SK-N-SH (cell line): ENCODE measurements at regions not wholly inside any gene's neighbourhood (a gene's known extent, or its start where the extent isn't known, plus 50 kb on each side); places are given as distances from the start of the nearest gene placed in this dataset.

Source experiments
- CTCF ChIA-PET: fragments of 300-600, 350-600 bp; formaldehyde crosslinking; extraction: SDS; loops from one replicate; lab custom pipeline; 2021; lab: Yijun Ruan, JAX
- POLR2A ChIA-PET: fragments of 350-600 bp; sonication (Branson Sonifier 250); formaldehyde crosslinking; extraction: SDS; loops from one replicate; lab custom pipeline; 2020; ENCODE audit warnings: antibody characterized with exemption, inconsistent platforms; lab: Yijun Ruan, JAX
- DNase-seq: peaks from one replicate; pipeline ENCODE4 v3.0.0; 2012
- H2AFZ ChIP-seq: fragments of 200-600 bp; sonication (generic); 2 replicates; pipeline ENCODE4 v1.8.1; 2016; ENCODE audit warnings: antibody characterized with exemption, mild to moderate bottlenecking, low read depth
- H3F3A ChIP-seq: fragments of 200-600 bp; sonication (generic); replicated peaks from 2 replicates; pipeline ENCODE3; 2016; ENCODE audit warnings: antibody characterized with exemption, mild to moderate bottlenecking; ENCODE audit not compliant: insufficient read depth
- H3K27ac ChIP-seq, 2 experiments: fragments of 200-500 bp in 1 of 2; fragments of 200-600 bp in 1 of 2; sonication (Bioruptor generic) in 1 of 2; sonication (generic), shearing (Covaris generic) in 1 of 2; 2 replicates each; pipeline versions ENCODE4 v1.5.1 to v1.6.1; 2014 to 2016; ENCODE audit warnings: low read depth in 2 of 2, inconsistent platforms in 1 of 2, low read length in 1 of 2, mild to moderate bottlenecking in 1 of 2, mixed read lengths in 1 of 2
- H3K27me3 ChIP-seq: fragments of 200-600 bp; sonication (generic), shearing (Covaris generic); 2 replicates; pipeline ENCODE4 v1.6.1; 2016; ENCODE audit warnings: mixed run types; ENCODE audit not compliant: insufficient read depth
- H3K36me3 ChIP-seq, 2 experiments: fragments of 200-500 bp in 1 of 2; fragments of 200-600 bp in 1 of 2; sonication (Bioruptor generic) in 1 of 2; sonication (generic) in 1 of 2; replicated peaks in 1 of 2; 2 replicates each; pipeline versions ENCODE3 to v1.5.1; 2014 to 2016; ENCODE audit warnings: low read length in 1 of 2, mild to moderate bottlenecking in 1 of 2; ENCODE audit not compliant: insufficient read depth in 2 of 2, control insufficient read depth in 1 of 2
- H3K4me1 ChIP-seq, 2 experiments: fragments of 200-500 bp in 1 of 2; fragments of 200-600 bp in 1 of 2; sonication (Bioruptor generic) in 1 of 2; sonication (generic), shearing (Covaris generic) in 1 of 2; 2 replicates each; pipeline versions ENCODE4 v1.5.1 to v1.6.1; 2014 to 2016; ENCODE audit warnings: low read depth in 1 of 2, low read length in 1 of 2, mixed run types in 1 of 2; ENCODE audit not compliant: insufficient read depth in 2 of 2, control insufficient read depth in 1 of 2
- H3K4me2 ChIP-seq: fragments of 200-600 bp; sonication (generic), shearing (Covaris generic); 2 replicates; pipeline ENCODE4 v1.6.1; 2017; ENCODE audit warnings: mixed run types
- H3K4me3 ChIP-seq, 2 experiments: fragments of 200-500 bp in 1 of 2; fragments of 200-600 bp in 1 of 2; sonication (Bioruptor generic) in 1 of 2; sonication (generic), shearing (Covaris generic) in 1 of 2; 2 replicates each; pipeline versions ENCODE4 v1.5.1 to v1.8.1; 2014 to 2016; ENCODE audit warnings: low read depth in 2 of 2, inconsistent platforms in 1 of 2, low read length in 1 of 2, mild to moderate bottlenecking in 1 of 2, mixed read lengths in 1 of 2, moderate library complexity in 1 of 2
- H3K79me2 ChIP-seq: fragments of 200-600 bp; sonication (generic); 2 replicates; pipeline ENCODE4 v1.8.1; 2017; ENCODE audit warnings: mild to moderate bottlenecking; ENCODE audit not compliant: insufficient read depth
- H3K9ac ChIP-seq: fragments of 200-600 bp; sonication (generic); 2 replicates; pipeline ENCODE4 v1.6.1; 2017; ENCODE audit warnings: mixed run types
- H3K9me2 ChIP-seq: fragments of 200-600 bp; sonication (generic); 2 replicates; pipeline ENCODE4 v1.6.1; 2017; ENCODE audit warnings: mixed run types
- H3K9me3 ChIP-seq: fragments of 200-600 bp; sonication (generic); 2 replicates; pipeline ENCODE4 v1.6.1; 2017; ENCODE audit warnings: mixed run types, mild to moderate bottlenecking, moderate library complexity
- H4K20me1 ChIP-seq: fragments of 200-600 bp; sonication (generic); 2 replicates; pipeline ENCODE4 v1.6.1; 2017; ENCODE audit warnings: mild to moderate bottlenecking, mixed run types; ENCODE audit not compliant: insufficient read depth
- FOSL2 ChIP-seq: IDR thresholded peaks from 2 replicates; pipeline ENCODE4 v1.4.0; 2012; ENCODE audit warnings: low read depth, mild to moderate bottlenecking, moderate library complexity, borderline replicate concordance
- FOXM1 ChIP-seq: IDR thresholded peaks from 2 replicates; pipeline ENCODE4 v1.4.0; 2012; ENCODE audit warnings: low read depth, mild to moderate bottlenecking
- GABPA ChIP-seq: IDR thresholded peaks from 2 replicates; pipeline ENCODE4 v1.4.0; 2012; ENCODE audit warnings: low read depth, mild to moderate bottlenecking
- IRF3 ChIP-seq: fragments of 150-350 bp; IDR thresholded peaks from 2 replicates; pipeline ENCODE4 v1.6.1; 2016; ENCODE audit warnings: mild to moderate bottlenecking, low read depth, low read length
- NFIC ChIP-seq: IDR thresholded peaks from 2 replicates; pipeline ENCODE4 v1.4.0; 2012; ENCODE audit warnings: borderline replicate concordance
- POLR2AphosphoS5 ChIP-seq: IDR thresholded peaks from 2 replicates; pipeline ENCODE4 v1.6.1; 2012; ENCODE audit warnings: low read depth, low read length
- RAD21 ChIP-seq: IDR thresholded peaks from 2 replicates; pipeline ENCODE4 v1.6.1; 2012; ENCODE audit warnings: mild to moderate bottlenecking, low read length
- REST ChIP-seq: IDR thresholded peaks from 2 replicates; pipeline ENCODE4 v1.6.1; 2012; ENCODE audit warnings: mild to moderate bottlenecking, low read depth, low read length, moderate library complexity
- SMC3 ChIP-seq: IDR thresholded peaks from 2 replicates; pipeline ENCODE4 v1.6.1; 2012; ENCODE audit warnings: low read depth, low read length, improper control_type of control experiment
- USF2 ChIP-seq: fragments of 150-350 bp; IDR thresholded peaks from 2 replicates; pipeline ENCODE4 v1.6.1; 2017; ENCODE audit warnings: antibody characterized with exemption, low read length, low read depth, borderline replicate concordance
- YY1 ChIP-seq: IDR thresholded peaks from 2 replicates; pipeline ENCODE4 v1.4.0; 2012; ENCODE audit warnings: low read depth, mild to moderate bottlenecking
- WGBS: methylation state at CpG from one replicate; pipeline ENCODE4 v1.1.6; 2017; ENCODE audit warnings: low lambda C conversion rate; 5-methylcytosine and 5-hydroxymethylcytosine counted together

GRCh38 chr1:68314151-68314780 is 81.9 kb upstream of the WLS start:
- H3K36me3 ChIP-seq, result no peaks in the 10 kb centered on the region
- H3K4me1 ChIP-seq, result peaks cover 5 to 10% of the 10 kb centered on the region in 2 experiments; a peak in 3 of 4 replicates
- H3K79me2 ChIP-seq, result no peaks in the 10 kb centered on the region
- H3K4me2 ChIP-seq, result peak overlapping the region; percentile 2; the same call in 1 of the 2 replicates
- CTCF ChIA-PET, result interaction anchor here (1.5 to 11.1 kb wide), 3 partner anchors 33 to 195 kb away, joined by 3 to 101 read pairs (median 12); no protein-coding TSS in a partner anchor
- no peaks in the 10 kb centered on the region for H3K9me3 ChIP-seq
- POLR2A ChIA-PET, result no interaction called here
- peak overlapping the region in 1 of 2 experiments; percentile 61; a peak in 2 of 4 replicates for H3K27ac ChIP-seq
- 59% methylated on average over 3 of the region's 3 CpGs for WGBS
- no peak for DNase-seq
- H3K27me3 ChIP-seq, result no peaks in the 10 kb centered on the region
- H4K20me1 ChIP-seq, result no peaks in the 10 kb centered on the region
- no peaks in the 10 kb centered on the region for H3F3A ChIP-seq
- no peak overlapping the region for H3K4me3 ChIP-seq
- H3K9me2 ChIP-seq, result no peaks in the 10 kb centered on the region
- H3K9ac ChIP-seq, result no peak overlapping the region
- no peak for TF ChIP-seq REST
- no peak for TF ChIP-seq POLR2AphosphoS5
- H2AFZ ChIP-seq, result 0 out of 2 replicates have a peak overlapping the region, but pooled peaks have one; percentile 3

- H4K20me1 ChIP-seq, result no peaks in the 10 kb centered on the region
- POLR2A ChIA-PET, result no interaction called here
- H3K9ac ChIP-seq, result no peak overlapping the region
- peak overlapping the region in 1 of 2 experiments; percentile 61; a peak in 2 of 4 replicates for H3K27ac ChIP-seq
- no peak overlapping the region; a peak in 1 of 4 replicates for H3K4me3 ChIP-seq
- no peak overlapping the region for H3K4me2 ChIP-seq
- H3K79me2 ChIP-seq, result no peaks in the 10 kb centered on the region
- no peaks in the 10 kb centered on the region for H3F3A ChIP-seq
- H3K9me2 ChIP-seq, result no peaks in the 10 kb centered on the region
- H3K4me1 ChIP-seq, result peaks cover 5 to 10% of the 10 kb centered on the region in 2 experiments; a peak in 3 of 4 replicates
- CTCF ChIA-PET, result interaction anchor here (1.2 to 2.0 kb wide), 3 partner anchors 34 to 197 kb away, joined by 3 to 12 read pairs (median 3); no protein-coding TSS in a partner anchor
- H3K27me3 ChIP-seq, result no peaks in the 10 kb centered on the region
- WGBS, result 51% methylated on average over 4 of the region's 4 CpGs
- H3K9me3 ChIP-seq, result no peaks in the 10 kb centered on the region
- H2AFZ ChIP-seq, result 0 out of 2 replicates have a peak overlapping the region, but pooled peaks have one; percentile 3
- DNase-seq, result peak; percentile 43
- TF ChIP-seq NFIC (no peak), FOXM1 (no peak), YY1 (no peak), FOSL2 (no peak), USF2 (no peak), SMC3 (no peak), IRF3 (no peak), RAD21 (no peak), GABPA (no peak), POLR2AphosphoS5 (no peak)
- TF ChIP-seq, all 33 proteins: peak for 0
- no peaks in the 10 kb centered on the region for H3K36me3 ChIP-seq
These were observed 81.4 kb upstream of the WLS start for GRCh38 chr1:68313735-68314134.
